GM12865 (cell line): ENCODE measurements at regions not wholly inside any gene's neighbourhood (a gene's known extent, or its start where the extent isn't known, plus 50 kb on each side); places are given as distances from the start of the nearest gene placed in this dataset.

ENCODE experiments used
- DNase-seq: peaks from one replicate; pipeline ENCODE4 v3.0.0; 2010; ENCODE audit warnings: low read depth
- H3K4me3 ChIP-seq: 2 replicates; pipeline ENCODE4 v1.5.1; 2011; ENCODE audit warnings: mild to moderate bottlenecking, low read depth, low read length, control low read depth
- CTCF ChIP-seq: IDR thresholded peaks from 2 replicates; pipeline ENCODE4 v1.5.1; 2011; ENCODE audit warnings: low read length, control low read depth, low read depth, inconsistent platforms; ENCODE audit not compliant: insufficient read depth; ENCODE audit errors: missing control alignments

- H3K4me3 ChIP-seq, result no peak overlapping the region
- no peak for TF ChIP-seq CTCF
- DNase-seq, result no peak
Observed at GRCh38 chr10:85421421-85421820, 945.2 kb downstream of the GRID1 start.

GRCh38 chr10:85429126-85429525 lies 937.5 kb downstream of the GRID1 start:
- no peak for TF ChIP-seq CTCF
- no peak overlapping the region for H3K4me3 ChIP-seq
- DNase-seq, result no peak

- DNase-seq, result no peak
- H3K4me3 ChIP-seq, result no peak overlapping the region
- TF ChIP-seq CTCF, result no peak
Observed at GRCh38 chr10:85430991-85431390, 935.6 kb downstream of the GRID1 start.

- no peak for DNase-seq
- no peak overlapping the region for H3K4me3 ChIP-seq
- TF ChIP-seq CTCF, result no peak
Observed at GRCh38 chr10:85433248-85433647, 933.3 kb downstream of the GRID1 start.

GRCh38 chr10:85444868-85445267 lies 921.7 kb downstream of the GRID1 start:
- no peak for TF ChIP-seq CTCF
- no peak for DNase-seq
- H3K4me3 ChIP-seq, result no peak overlapping the region

- H3K4me3 ChIP-seq, result no peak overlapping the region
- no peak for DNase-seq
- TF ChIP-seq CTCF, result no peak
Observed at GRCh38 chr10:85445702-85446101, 920.9 kb downstream of the GRID1 start.

- no peak for TF ChIP-seq CTCF
- DNase-seq, result no peak
- no peak overlapping the region for H3K4me3 ChIP-seq
Observed at GRCh38 chr10:85446827-85447226, 919.8 kb downstream of the GRID1 start.
